Ovary (tissue), 7 donors: ENCODE measurements at regions not wholly inside any gene's neighbourhood (a gene's known extent, or its start where the extent isn't known, plus 50 kb on each side); places are given as distances from the start of the nearest gene placed in this dataset.
"Not testable (repeated sequence)": the region's sequence is repeated elsewhere in the genome, so short reads cannot be mapped to it uniquely, and the experiment has no call there.

Source experiments
- DNase-seq, 5 donors: peaks; one replicate each; pipeline ENCODE4 v3.0.0-alpha.2; 2019 to 2020
- H3K27ac ChIP-seq, 2 donors: fragments of 200-600 bp; one replicate each; pipeline versions ENCODE4 v1.5.1 to v1.8.0; 2019 to 2022
- H3K27me3 ChIP-seq: fragments of 200-600 bp; one replicate; pipeline ENCODE4 v1.8.0; 2022
- H3K36me3 ChIP-seq: fragments of 200-600 bp; sonication (generic); one replicate; pipeline ENCODE4 v1.5.1; 2019
- H3K4me1 ChIP-seq: one replicate; pipeline ENCODE4 v1.8.1; 2013; ENCODE audit warnings: mild to moderate bottlenecking, moderate library complexity; ENCODE audit not compliant: insufficient read depth
- H3K4me3 ChIP-seq: fragments of 200-600 bp; sonication (generic); one replicate; pipeline ENCODE4 v1.5.1; 2017
- H3K9me3 ChIP-seq, 2 donors: fragments of 200-600 bp in 1 of 2; sonication (generic) in 1 of 2; one replicate each; pipeline versions ENCODE4 v1.5.1 to v1.8.1; 2013 to 2019; ENCODE audit warnings: mild to moderate bottlenecking in 1 of 2, moderate library complexity in 1 of 2
- CTCF ChIP-seq, 3 donors: fragments of 450-650 bp in 2 of 3; fragments of 200-600 bp in 1 of 3; IDR thresholded peaks; one replicate each; pipeline versions ENCODE4 v1.5.1 to v1.8.0; 2016 to 2022; ENCODE audit warnings: antibody characterized with exemption in 3 of 3, mild to moderate bottlenecking in 1 of 3
- EP300 ChIP-seq: sonication (generic); formaldehyde crosslinking; IDR thresholded peaks from one replicate; pipeline ENCODE4 v1.6.1; 2017; ENCODE audit warnings: antibody characterized with exemption
- POLR2A ChIP-seq: fragments of 450-650 bp; IDR thresholded peaks from one replicate; pipeline ENCODE4 v1.6.1; 2017; ENCODE audit warnings: antibody characterized with exemption, mild to moderate bottlenecking, moderate library complexity
- WGBS, 3 donors: extraction: QIAGEN DNeasy Blood & Tissue Kit in 1 of 3; methylation state at CpG; one replicate each; pipeline versions ENCODE4 v1.1.5 to v1.1.7; 2013 to 2017; 5-methylcytosine and 5-hydroxymethylcytosine counted together
- intact Hi-C, 4 donors: fragments of 100-400 bp; cut with DNase I; formaldehyde crosslinking; loops; one replicate each; pipeline versions ENCODE4 v1.11.0 to v1.15.1; 2022 to 2023
- donor health status: DM: no; HTN: no; CAD: no; lungs with moderate emphysema.
- donor health status: DM: no; HTN: no; CAD: no.
- donor health status: Bipolar disorder and iron deficiency.
- donor health status: DM: no; HTN: no; CAD: no.
- donor health status: DM: yes; HTN: yes; CAD: no.

- no peak for TF ChIP-seq CTCF (IDR thresholded peaks at IDR 0.05)
- TF ChIP-seq POLR2A = no peak
- TF ChIP-seq EP300 = no peak
- no peak overlapping the region for H3K4me3 ChIP-seq
Observed at GRCh38 chr14:36418937-36419336, 98.5 kb upstream of the MBIP start.

GRCh38 chr14:36411951-36412350 is 91.5 kb upstream of the MBIP start:
- H3K4me3 ChIP-seq, H3K27ac ChIP-seq, intact Hi-C loops, H3K36me3 ChIP-seq, H3K9me3 ChIP-seq, H3K4me1 ChIP-seq, DNase-seq, H3K27me3 ChIP-seq: not testable (repeated sequence)
- WGBS, 3 donors = 88 to 93% (median 89%) methylated on average over 17 of the region's 17 CpGs

More at GRCh38 chr14:36418937-36419336, 98.5 kb upstream of the MBIP start:
- no peaks in the 10 kb centered on the region for H3K9me3 ChIP-seq
- H3K27ac ChIP-seq = no peak overlapping the region
- no peaks in the 10 kb centered on the region for H3K27me3 ChIP-seq
- H3K4me1 ChIP-seq = no peaks in the 10 kb centered on the region
- intact Hi-C loops = no loop called here
- H3K36me3 ChIP-seq = no peaks in the 10 kb centered on the region
- no peak for DNase-seq

- Histone ChIP-seq H3K4me1 (no peaks in the 10 kb centered on the region), H3K9me3 (no peaks in the 10 kb centered on the region), H3K36me3 (no peaks in the 10 kb centered on the region), H3K27me3 (no peaks in the 10 kb centered on the region), H3K27ac (no peak overlapping the region), H3K4me3 (no peak overlapping the region)
- intact Hi-C loops = no loop called here
- no peak for DNase-seq
- WGBS, 3 donors = 62 to 74% (median 72%) methylated on average over 3 of the region's 3 CpGs
- no peak for TF ChIP-seq CTCF (IDR thresholded peaks at IDR 0.05)
- no peak for TF ChIP-seq EP300
- no peak for TF ChIP-seq POLR2A
Observed at GRCh38 chr14:36408388-36408787, 88.0 kb upstream of the MBIP start.

GRCh38 chr14:36405589-36406274 is 85.3 kb upstream of the MBIP start:
- TF ChIP-seq POLR2A = no peak
- no peak for TF ChIP-seq EP300
- no peak for TF ChIP-seq CTCF (IDR thresholded peaks at IDR 0.05)
- WGBS, 3 donors = 76 to 91% (median 90%) methylated on average over 1 of the region's 1 CpG

GRCh38 chr14:36402867-36403266 is 82.4 kb upstream of the MBIP start:
- no peak for TF ChIP-seq CTCF (IDR thresholded peaks at IDR 0.05)
- TF ChIP-seq POLR2A = no peak
- no peak for TF ChIP-seq EP300
- Histone ChIP-seq H3K36me3 (no peaks in the 10 kb centered on the region), H3K27ac (no peak overlapping the region), H3K4me1 (no peaks in the 10 kb centered on the region), H3K27me3 (no peaks in the 10 kb centered on the region), H3K4me3 (no peak overlapping the region), H3K9me3 (no peaks in the 10 kb centered on the region)
- DNase-seq = no peak
- intact Hi-C loops = no loop called here
- WGBS, 3 donors = 49 to 60% (median 55%) methylated on average over 2 of the region's 2 CpGs

More at GRCh38 chr14:36405589-36406274, 85.3 kb upstream of the MBIP start:
- no peaks in the 10 kb centered on the region for H3K9me3 ChIP-seq
- H3K27ac ChIP-seq = no peak overlapping the region
- no peaks in the 10 kb centered on the region for H3K4me1 ChIP-seq
- no peak overlapping the region for H3K4me3 ChIP-seq
- intact Hi-C loops = no loop called here
- DNase-seq = no peak
- H3K36me3 ChIP-seq = no peaks in the 10 kb centered on the region
- no peaks in the 10 kb centered on the region for H3K27me3 ChIP-seq
